Stimulated activated CD8-positive, alpha-beta memory T cell treated with anti-CD3 and anti-CD28 coated beads, Interleukin-2, amount 100 ng/mL, for 1 hour (primary cell): ENCODE measurements at regions not wholly inside any gene's neighbourhood (a gene's known extent, or its start where the extent isn't known, plus 50 kb on each side); places are given as distances from the start of the nearest gene placed in this dataset.

Source experiments
- DNase-seq, 2 donors: peaks; one replicate each; pipeline ENCODE4 v3.0.0-alpha.2; 2020; ENCODE audit warnings: low read depth in 2 of 2

- DNase-seq: no peak
These were observed 698.4 kb downstream of the TBC1D22A start for GRCh38 chr22:47460861-47461260.

GRCh38 chr22:47460176-47460575 lies 697.7 kb downstream of the TBC1D22A start:
- no peak for DNase-seq

GRCh38 chr22:47458348-47458747 lies 695.9 kb downstream of the TBC1D22A start:
- DNase-seq: no peak

- DNase-seq: no peak
These were observed 695.3 kb downstream of the TBC1D22A start for GRCh38 chr22:47457509-47458300.

- no peak for DNase-seq
These were observed 694.6 kb downstream of the TBC1D22A start for GRCh38 chr22:47457021-47457420.

- no peak for DNase-seq
These were observed 693.6 kb downstream of the TBC1D22A start for GRCh38 chr22:47456031-47456430.

- no peak for DNase-seq
These were observed 690.6 kb downstream of the TBC1D22A start for GRCh38 chr22:47453049-47453448.

- no peak for DNase-seq
These were observed 689.7 kb downstream of the TBC1D22A start for GRCh38 chr22:47452184-47452583.

GRCh38 chr22:47450876-47451475 lies 688.5 kb downstream of the TBC1D22A start:
- no peak for DNase-seq

GRCh38 chr22:47449508-47450270 lies 687.2 kb downstream of the TBC1D22A start:
- no peak for DNase-seq

GRCh38 chr22:47448231-47449223 lies 686.1 kb downstream of the TBC1D22A start:
- DNase-seq: no peak

GRCh38 chr22:47446821-47447810 lies 684.7 kb downstream of the TBC1D22A start:
- no peak for DNase-seq

- no peak for DNase-seq
These were observed 683.9 kb downstream of the TBC1D22A start for GRCh38 chr22:47446331-47446730.

GRCh38 chr22:47445716-47446290 lies 683.4 kb downstream of the TBC1D22A start:
- no peak for DNase-seq

- no peak for DNase-seq
These were observed 682.8 kb downstream of the TBC1D22A start for GRCh38 chr22:47445212-47445611.

GRCh38 chr22:47444746-47445065 lies 682.3 kb downstream of the TBC1D22A start:
- no peak for DNase-seq

- no peak for DNase-seq
These were observed 681.6 kb downstream of the TBC1D22A start for GRCh38 chr22:47443836-47444745.

GRCh38 chr22:47442821-47443220 lies 680.4 kb downstream of the TBC1D22A start:
- no peak for DNase-seq
